GM04504 (cell line): ENCODE measurements at regions not wholly inside any gene's neighbourhood (a gene's known extent, or its start where the extent isn't known, plus 50 kb on each side); places are given as distances from the start of the nearest gene placed in this dataset.
"Not testable (repeated sequence)": the region's sequence is repeated elsewhere in the genome, so short reads cannot be mapped to it uniquely, and the experiment has no call there.

ENCODE experiments used
- DNase-seq: peaks from one replicate; pipeline ENCODE4 v3.0.0-alpha.2; 2012; ENCODE audit warnings: low read depth

- no peak for DNase-seq
Observed at GRCh38 chr10:53534428-53534827, 761.8 kb upstream of the MBL2 start.

GRCh38 chr10:53528974-53529373, 756.4 kb upstream of the MBL2 start:
- no peak for DNase-seq

- DNase-seq, result no peak
Observed at GRCh38 chr10:53521046-53521445, 748.5 kb upstream of the MBL2 start.

GRCh38 chr10:53508197-53508596, 735.6 kb upstream of the MBL2 start:
- DNase-seq, result no peak

GRCh38 chr10:53504492-53504891, 731.9 kb upstream of the MBL2 start:
- not testable (repeated sequence) for DNase-seq

- no peak for DNase-seq
Observed at GRCh38 chr10:53491774-53492173, 719.2 kb upstream of the MBL2 start.

- DNase-seq, result no peak
Observed at GRCh38 chr10:53490553-53490952, 718.0 kb upstream of the MBL2 start.

- DNase-seq, result no peak
Observed at GRCh38 chr10:53489335-53490182, 717.0 kb upstream of the MBL2 start.

GRCh38 chr10:53487019-53487983, 714.7 kb upstream of the MBL2 start:
- DNase-seq, result no peak

- DNase-seq, result not testable (repeated sequence)
Observed at GRCh38 chr10:53485422-53485821, 712.8 kb upstream of the MBL2 start.

- DNase-seq, result no peak
Observed at GRCh38 chr10:53479365-53479764, 706.8 kb upstream of the MBL2 start.

- no peak for DNase-seq
Observed at GRCh38 chr10:53477313-53477675, 704.7 kb upstream of the MBL2 start.

- DNase-seq, result no peak
Observed at GRCh38 chr10:53476650-53477312, 704.2 kb upstream of the MBL2 start.

- no peak for DNase-seq
Observed at GRCh38 chr10:53469383-53469782, 696.8 kb upstream of the MBL2 start.

- DNase-seq, result no peak
Observed at GRCh38 chr10:53463539-53463938, 691.0 kb upstream of the MBL2 start.

GRCh38 chr10:53458007-53458406, 685.4 kb upstream of the MBL2 start:
- DNase-seq, result no peak

GRCh38 chr10:53453196-53453595, 680.6 kb upstream of the MBL2 start:
- DNase-seq, result no peak

GRCh38 chr10:53447576-53447975, 675.0 kb upstream of the MBL2 start:
- DNase-seq, result no peak

GRCh38 chr10:53441843-53442242, 669.3 kb upstream of the MBL2 start:
- no peak for DNase-seq

GRCh38 chr10:53440601-53441000, 668.0 kb upstream of the MBL2 start:
- no peak for DNase-seq

- DNase-seq, result not testable (repeated sequence)
Observed at GRCh38 chr10:53439075-53439474, 666.5 kb upstream of the MBL2 start.

- no peak for DNase-seq
Observed at GRCh38 chr10:53434413-53434812, 661.8 kb upstream of the MBL2 start.
